GM19324 (cell line): ENCODE measurements at regions not wholly inside any gene's neighbourhood (a gene's known extent, or its start where the extent isn't known, plus 50 kb on each side); places are given as distances from the start of the nearest gene placed in this dataset.
"Not testable (repeated sequence)": the region's sequence is repeated elsewhere in the genome, so short reads cannot be mapped to it uniquely, and the experiment has no call there.

Experiments
- ATAC-seq: cut with Tn5 transposase; IDR thresholded peaks from one replicate; pipeline ENCODE4 v1.9.1; 2021; ENCODE audit warnings: mild to moderate bottlenecking, moderate library complexity; ENCODE audit not compliant: unreplicated experiment, low FRiP score

DNA sequence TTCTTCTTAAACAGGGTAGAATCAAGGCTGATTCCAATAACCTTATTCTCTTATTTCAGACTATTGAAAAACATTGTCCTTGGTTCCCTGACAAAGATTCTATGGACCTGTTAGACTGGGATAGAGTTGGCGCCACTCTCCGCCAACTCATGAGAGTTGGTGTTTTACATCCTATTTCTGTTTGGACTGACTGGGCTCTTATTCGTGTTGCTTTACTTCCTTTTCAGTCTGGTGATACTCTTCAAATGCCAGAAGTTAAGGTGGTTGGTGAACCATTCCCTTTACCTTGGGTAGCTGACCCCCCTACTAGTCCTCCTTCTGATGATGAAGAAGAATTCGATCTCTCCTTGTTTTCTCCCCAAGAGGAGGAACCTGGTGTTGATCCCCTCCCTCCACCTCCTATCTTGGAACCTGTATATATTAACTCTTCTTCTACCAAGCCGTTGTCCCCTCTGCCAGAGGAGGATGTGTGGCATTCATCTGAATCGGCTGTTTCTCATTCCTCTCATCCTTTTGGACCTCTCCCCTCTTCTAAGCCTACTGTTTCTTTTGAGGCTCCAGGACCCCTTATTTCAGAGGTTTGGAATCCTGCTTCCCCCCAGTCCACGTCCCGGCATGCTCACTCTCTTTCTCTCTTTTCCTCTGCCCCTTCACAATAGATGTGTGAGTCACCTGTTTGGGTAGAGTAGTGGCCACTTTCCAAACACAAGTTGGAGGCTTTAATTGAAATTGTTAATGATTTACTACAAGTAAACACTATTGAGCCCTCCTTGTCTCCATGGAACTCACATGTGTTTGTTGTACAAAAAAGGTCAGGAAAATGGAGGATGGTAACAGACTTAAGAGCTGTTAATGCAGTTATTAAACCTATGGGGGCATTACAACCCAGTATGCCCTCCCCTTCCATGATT, 585.7 kb downstream of the NSUN3 start:
- ATAC-seq = not testable (repeated sequence)

DNA sequence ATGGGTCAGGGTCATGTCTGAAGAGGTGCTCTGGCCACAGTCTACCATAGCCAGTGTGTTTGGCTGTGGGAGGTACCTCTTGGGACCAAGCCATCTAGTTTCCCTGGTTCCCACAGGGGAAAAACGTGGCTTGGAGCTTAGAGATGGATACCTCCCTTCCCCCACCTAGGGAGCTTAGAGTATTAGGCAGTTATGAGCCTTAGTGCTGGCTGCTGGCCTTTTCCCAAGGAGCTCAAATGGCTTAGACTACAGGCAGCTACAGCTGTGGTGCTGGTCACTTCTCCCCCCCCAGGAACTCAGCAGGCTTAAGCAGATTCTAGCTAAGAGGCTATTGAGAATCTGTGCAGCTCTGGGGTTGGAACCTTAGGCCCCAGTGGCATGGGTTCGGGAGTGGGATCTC, 591.2 kb downstream of the NSUN3 start:
- no peak for ATAC-seq

- ATAC-seq = no peak
Observed at GRCh38 chr3:94665922-94666321, 603.1 kb downstream of the NSUN3 start.

DNA sequence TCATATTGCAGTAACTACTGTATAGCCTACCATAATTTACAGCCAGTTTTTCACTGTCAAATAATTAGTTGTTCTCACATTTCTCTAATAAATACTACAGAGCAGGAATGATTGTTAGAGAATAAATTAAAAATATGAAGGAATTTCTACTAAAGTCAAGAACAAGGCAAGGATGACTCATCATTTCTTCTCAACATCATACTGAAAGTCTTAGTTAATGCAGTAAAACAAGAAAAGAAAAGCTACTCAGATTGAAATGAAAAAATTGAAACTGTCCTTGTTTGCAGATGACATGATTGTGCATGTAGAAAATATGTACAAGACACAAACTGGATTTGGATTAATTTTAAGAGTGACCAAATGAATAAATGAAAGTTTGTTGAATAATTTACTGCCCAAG, 608.2 kb downstream of the NSUN3 start:
- ATAC-seq = no peak

DNA sequence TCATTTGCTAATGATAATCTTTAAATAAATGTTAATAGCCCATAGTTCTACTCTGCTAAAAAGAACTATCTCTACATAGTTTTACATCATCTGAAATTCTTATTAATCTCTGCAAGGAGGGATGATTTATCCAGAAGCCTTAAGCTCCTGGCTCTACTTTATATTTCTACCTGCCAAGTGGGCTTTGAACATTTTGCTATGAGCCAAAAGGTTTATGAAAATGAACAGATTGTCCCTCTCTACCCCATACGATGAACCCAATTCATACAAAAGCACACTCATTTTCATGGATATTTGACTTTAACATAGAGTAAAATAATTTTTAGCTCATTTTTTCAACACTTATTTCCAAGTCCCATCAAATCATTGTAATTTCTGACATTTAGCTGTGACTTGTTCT, 611.0 kb downstream of the NSUN3 start:
- no peak for ATAC-seq

- no peak for ATAC-seq
Observed at GRCh38 chr3:94686208-94686607, 623.3 kb downstream of the NSUN3 start.

DNA sequence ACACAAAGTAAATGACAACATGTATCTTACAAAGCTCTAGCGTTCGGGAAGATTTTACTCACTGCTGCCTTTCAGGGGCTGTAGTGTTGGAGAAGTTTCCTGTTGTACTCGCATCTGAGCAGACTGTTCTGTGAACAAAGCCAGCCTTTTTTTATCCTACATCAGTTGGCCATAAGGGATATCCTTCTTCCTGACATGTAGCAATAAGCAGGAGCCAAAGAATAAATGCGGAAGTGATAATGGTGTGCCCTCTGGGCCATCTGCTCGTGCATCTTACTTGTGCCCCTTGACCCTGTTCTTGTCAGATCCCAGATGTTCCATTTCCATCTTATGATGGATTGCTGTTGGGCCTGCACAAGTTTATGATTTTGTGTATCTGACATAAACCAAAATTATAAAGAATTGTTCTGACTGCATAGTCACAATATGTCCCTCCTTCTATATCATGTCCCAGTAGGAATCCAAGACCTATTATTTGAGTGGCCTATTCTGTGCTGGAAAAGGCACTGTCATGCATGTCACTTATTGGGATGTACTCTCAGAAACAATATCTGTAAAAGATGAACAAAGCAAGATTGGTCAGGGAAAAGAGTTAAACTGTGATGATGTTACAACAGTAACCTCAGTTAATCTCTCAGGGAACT, 631.3 kb downstream of the NSUN3 start:
- ATAC-seq = no peak

DNA sequence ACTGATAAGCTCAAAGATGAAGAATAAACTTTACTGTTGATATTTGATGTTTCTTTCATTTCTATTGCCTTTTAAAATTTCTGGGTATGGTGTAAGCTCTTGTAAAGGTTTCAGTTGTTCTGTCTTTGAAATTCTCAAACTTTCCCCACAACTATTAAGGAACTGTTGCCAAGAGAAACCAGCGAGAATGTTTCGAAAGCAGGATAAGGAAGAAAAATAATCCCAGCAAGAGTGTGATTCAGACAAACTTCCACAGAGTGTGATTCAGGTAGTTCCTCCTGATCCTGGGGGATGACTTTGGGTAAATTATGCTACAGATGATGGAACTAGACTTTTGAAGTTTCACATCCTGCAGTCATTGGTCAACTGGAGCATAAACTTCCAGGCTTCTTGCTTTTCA, 632.0 kb downstream of the NSUN3 start:
- no peak for ATAC-seq

- ATAC-seq = no peak
Observed at GRCh38 chr3:94704467-94704866, 641.6 kb downstream of the NSUN3 start.

DNA sequence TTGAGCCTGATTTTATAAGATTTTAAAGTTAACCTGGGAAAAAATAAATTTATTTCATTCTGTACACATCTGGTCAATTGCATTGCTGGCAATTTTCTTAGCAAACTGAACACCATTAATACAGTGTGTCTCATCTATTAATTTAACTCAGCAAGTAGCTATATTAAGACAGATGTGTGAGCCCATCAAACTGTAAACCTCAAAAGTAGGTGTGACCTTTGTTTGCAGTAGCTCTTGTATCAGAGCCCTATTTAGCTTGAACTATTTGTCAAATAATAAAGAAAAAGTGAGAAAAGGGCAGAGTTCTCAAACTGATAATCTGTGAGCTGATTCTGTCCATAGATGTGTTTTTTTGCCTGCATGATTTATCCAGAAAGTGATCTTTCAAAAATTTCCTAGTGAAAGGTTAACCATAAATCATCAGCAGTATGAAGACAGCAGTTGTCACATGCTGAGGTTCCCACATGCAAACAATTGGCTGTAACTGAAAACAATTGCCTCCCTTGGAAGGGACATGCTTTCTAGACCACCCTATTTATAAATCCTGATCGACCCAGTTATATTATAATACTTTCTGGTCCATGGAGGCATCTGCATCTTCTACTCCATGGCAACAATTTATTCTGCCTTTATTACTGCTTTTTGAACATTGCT, 646.5 kb downstream of the NSUN3 start:
- ATAC-seq = no peak

DNA sequence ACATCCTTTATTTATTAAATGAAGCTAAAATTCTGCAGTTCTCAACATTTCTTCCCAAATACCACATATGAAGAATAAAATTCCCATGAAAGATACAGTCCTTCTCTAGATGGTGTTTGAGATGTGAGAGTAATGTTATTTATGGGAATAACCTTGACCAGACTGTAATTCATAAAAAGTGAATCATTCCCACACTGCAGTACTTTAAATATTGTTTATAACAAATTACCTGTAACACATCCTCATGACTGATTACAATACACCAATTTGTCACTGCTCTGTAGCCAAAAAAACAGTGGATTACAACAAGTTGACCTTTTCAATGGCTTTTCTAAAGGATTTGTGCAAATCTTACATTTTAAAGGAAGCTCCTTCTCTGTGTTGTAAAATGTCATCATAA, 651.3 kb downstream of the NSUN3 start:
- no peak for ATAC-seq

- no peak for ATAC-seq
Observed at GRCh38 chr3:94716326-94717018, 653.6 kb downstream of the NSUN3 start.

GRCh38 chr3:94734206-94734605, 671.3 kb downstream of the NSUN3 start:
- ATAC-seq = no peak

DNA sequence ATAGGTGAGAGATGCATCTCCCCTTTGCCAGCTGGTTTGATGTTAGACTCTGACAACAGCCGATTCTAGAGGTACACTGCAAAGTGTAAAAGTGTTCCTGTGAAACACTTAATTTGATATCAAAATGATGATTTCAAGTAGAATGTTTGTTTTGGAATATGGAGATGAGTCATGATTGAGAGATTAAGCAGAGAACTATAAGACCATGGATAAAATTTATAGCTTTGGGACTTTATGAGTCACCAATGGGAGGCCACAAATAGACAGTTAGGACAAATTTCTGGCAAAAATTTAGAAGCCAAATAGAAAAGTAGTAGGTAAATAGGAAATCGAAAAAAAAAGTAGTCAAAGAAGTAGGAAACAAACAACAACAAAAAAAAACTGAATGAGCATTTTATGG, 672.5 kb downstream of the NSUN3 start:
- no peak for ATAC-seq

DNA sequence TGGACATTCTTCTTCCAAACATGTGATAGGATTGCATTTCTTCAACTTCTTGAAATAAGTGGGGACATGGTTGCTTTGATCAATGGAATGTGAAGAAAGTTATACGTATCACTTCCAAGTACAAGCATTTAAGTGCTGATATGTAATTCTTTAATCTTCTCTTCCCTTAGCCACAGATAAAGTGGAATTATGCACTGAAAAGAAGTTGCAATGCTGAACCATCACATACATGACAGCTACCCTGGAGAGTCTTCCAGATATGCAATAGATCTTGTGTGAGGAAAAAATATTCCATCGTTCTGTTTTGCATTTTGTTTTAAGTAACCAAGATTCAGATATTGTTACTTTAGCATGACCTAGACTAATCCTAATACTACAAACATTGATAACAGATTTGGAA, 674.3 kb downstream of the NSUN3 start:
- ATAC-seq = no peak

- ATAC-seq = no peak
Observed at GRCh38 chr3:94739420-94739819, 676.6 kb downstream of the NSUN3 start.

DNA sequence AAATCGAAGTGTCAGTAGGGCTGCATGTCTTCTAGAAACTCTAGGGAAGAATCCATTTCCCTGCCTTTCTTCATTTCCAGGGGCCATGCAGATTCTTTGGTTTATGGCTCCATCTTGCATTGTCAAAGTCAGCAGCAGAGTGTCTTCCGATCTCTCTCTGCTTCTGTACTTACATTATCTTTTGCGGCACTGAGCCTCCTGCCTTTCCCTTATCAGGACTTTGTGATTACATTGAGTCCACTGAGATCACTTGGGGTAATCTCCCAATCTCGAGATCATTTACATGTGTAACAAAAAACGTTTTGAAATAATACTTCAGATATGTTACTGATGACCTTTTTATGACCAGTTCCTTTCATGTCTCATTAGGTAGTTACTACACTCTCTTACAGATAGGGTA, 695.9 kb downstream of the NSUN3 start:
- no peak for ATAC-seq

- ATAC-seq = no peak
Observed at GRCh38 chr3:94772402-94772801, 709.5 kb downstream of the NSUN3 start.

- no peak for ATAC-seq
Observed at GRCh38 chr3:94775746-94776145, 712.9 kb downstream of the NSUN3 start.

GRCh38 chr3:94776401-94776915, 713.6 kb downstream of the NSUN3 start:
- no peak for ATAC-seq

DNA sequence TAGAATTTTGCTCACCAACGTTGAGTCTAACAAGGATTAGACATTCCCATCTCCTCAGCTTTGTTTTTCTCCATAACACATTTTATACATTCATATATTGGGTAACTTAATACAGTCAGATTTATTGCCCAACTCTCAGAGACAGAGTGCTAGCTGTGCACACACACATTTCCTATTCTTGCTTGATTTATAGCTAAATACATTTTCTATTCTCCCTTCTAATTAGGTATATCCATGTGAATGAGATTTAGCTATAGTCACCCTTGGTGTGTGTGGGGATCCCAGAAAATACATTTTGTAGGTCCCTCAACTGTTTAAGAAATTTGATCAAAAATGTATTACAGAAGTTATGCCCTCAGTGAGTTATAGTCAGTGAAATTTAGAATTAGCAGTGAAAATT, 715.4 kb downstream of the NSUN3 start:
- no peak for ATAC-seq
